ENCODE measurements at regions not wholly inside any gene's neighbourhood (a gene's known extent, or its start where the extent isn't known, plus 50 kb on each side); places are given as distances from the start of the nearest gene placed in this dataset.
A peak's percentile ranks its signal among the peaks of the same experiment; 100 is the strongest.

- H3K27me3 ChIP-seq (replicated peaks in 1 of 4; ENCODE audit: control extremely low read depth in 1 of 4, control insufficient read depth in 3 of 4, insufficient read depth in 4 of 4, low read length in 3 of 4), result no peaks in the 10 kb centered on the region
- no peak overlapping the region for H2AFZ ChIP-seq (ENCODE audit: insufficient read depth, low read depth, low read length, poor library complexity, severe bottlenecking)
- H3K27ac ChIP-seq (ENCODE audit: low read length in 2 of 2), result peak overlapping the region; percentile 46 to 82
- 58% methylated on average over 2 of the region's 6 CpGs for WGBS (ENCODE audit: insufficient coverage)
- Mint-ChIP-seq H3K27ac (peak overlapping the region; percentile 86), H3K9me3 (ENCODE audit: insufficient read depth) (no peaks in the 10 kb centered on the region), H3K4me3 (peak overlapping the region; percentile 66), H3K27me3 (no peaks in the 10 kb centered on the region), H3K4me1 (peaks cover 59% of the 10 kb centered on the region)
- intact Hi-C loops (cut with micrococcal nuclease), result no loop called here
- no peak overlapping the region for H3K4me3 ChIP-seq (ENCODE audit: control extremely low read depth in 1 of 5, extremely low read depth in 1 of 5, insufficient read depth in 1 of 5, low read depth in 2 of 5, low read length in 4 of 5)
- H4K20me1 ChIP-seq (ENCODE audit: control insufficient read depth, insufficient read depth, low read length, poor library complexity, severe bottlenecking), result no peaks in the 10 kb centered on the region
- ATAC-seq (ENCODE audit: low read depth), result no peak
- no peak overlapping the region for H3K9ac ChIP-seq (ENCODE audit: low read length)
- peaks cover 86% of the 10 kb centered on the region for H3K79me2 ChIP-seq (ENCODE audit: control insufficient read depth, insufficient read depth, low read length)
- no peak overlapping the region for H3K4me2 ChIP-seq (replicated peaks; ENCODE audit: low read depth, low read length, poor library complexity, severe bottlenecking)
- ChIA-PET POLR2A (no interaction called here), CTCF (no interaction called here)
- no peaks in the 10 kb centered on the region for H3K9me3 ChIP-seq (ENCODE audit: control extremely low read depth in 1 of 3, control insufficient read depth in 2 of 3, insufficient read depth in 1 of 3, low read length in 2 of 3)
- peaks cover 0 to 17% of the 10 kb centered on the region in 2 experiments for H3K36me3 ChIP-seq (replicated peaks in 1 of 2; ENCODE audit: control extremely low read depth in 1 of 2, control insufficient read depth in 1 of 2, extremely low read depth in 1 of 2, insufficient read depth in 2 of 2, low read length in 1 of 2)
- no peak for DNase-seq
- TF ChIP-seq CTCF (IDR thresholded peaks at IDR 0.05) (no peak), EZH2 (IDR thresholded peaks at IDR 0.05; ENCODE audit: borderline replicate concordance, insufficient read depth, low read depth, low read length, poor library complexity, severe bottlenecking) (no peak)
- H3K4me1 ChIP-seq (ENCODE audit: control insufficient read depth in 2 of 2, insufficient read depth in 2 of 2, low read length in 2 of 2), result peaks cover 46 to 52% of the 10 kb centered on the region in 2 donors
These were observed 55.2 kb downstream of the GARRE1 start for GRCh38 chr19:34309368-34310138.

DNA sequence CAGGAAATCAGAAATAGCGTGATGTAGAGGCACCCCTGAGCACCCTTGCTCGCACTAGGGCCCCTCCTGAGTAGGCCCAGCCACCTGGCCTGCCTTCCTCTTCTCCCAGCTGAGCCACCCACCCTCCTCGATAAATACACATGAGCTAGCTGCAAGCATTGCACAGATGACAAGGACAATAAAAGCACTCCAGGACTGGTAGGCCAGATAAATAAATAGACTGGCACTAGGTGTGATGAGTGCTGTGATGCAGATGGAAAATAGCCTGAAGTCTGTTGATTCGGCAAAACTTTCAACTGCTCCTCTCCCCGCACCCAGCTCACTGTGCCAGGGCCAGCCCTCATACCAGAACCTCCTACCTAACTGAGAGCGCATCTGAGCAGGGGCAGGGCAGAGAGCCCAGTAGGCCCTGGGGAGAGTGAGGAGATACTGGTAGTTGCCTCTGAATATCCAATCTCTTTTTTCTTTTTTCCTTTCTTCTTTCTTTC is 54.5 kb upstream of the GPI start:
- intact Hi-C loops (cut with micrococcal nuclease), result no loop called here
- WGBS (ENCODE audit: insufficient coverage), result 10% methylated on average over 2 of the region's 6 CpGs
- CTCF ChIA-PET, result interaction anchor here (1.1 kb wide), 1 partner anchor 16 kb away, joined by 3 read pairs; no protein-coding TSS in a partner anchor
- Histone ChIP-seq H3K4me3 (ENCODE audit: control extremely low read depth in 1 of 5, extremely low read depth in 1 of 5, insufficient read depth in 1 of 5, low read depth in 2 of 5, low read length in 4 of 5) (no peak overlapping the region), H3K4me1 (ENCODE audit: control insufficient read depth in 2 of 2, insufficient read depth in 2 of 2, low read length in 2 of 2) (peaks cover 55 to 62% of the 10 kb centered on the region in 2 donors), H3K27ac (ENCODE audit: low read length in 2 of 2) (peak overlapping the region; percentile 46 to 82), H3K36me3 (replicated peaks in 1 of 2; ENCODE audit: control extremely low read depth in 1 of 2, control insufficient read depth in 1 of 2, extremely low read depth in 1 of 2, insufficient read depth in 2 of 2, low read length in 1 of 2) (peaks cover 0 to 13% of the 10 kb centered on the region in 2 experiments), H3K4me2 (replicated peaks; ENCODE audit: low read depth, low read length, poor library complexity, severe bottlenecking) (peak overlapping the region; percentile 48), H2AFZ (ENCODE audit: insufficient read depth, low read depth, low read length, poor library complexity, severe bottlenecking) (peak overlapping the region; percentile 4), H3K9me3 (ENCODE audit: control extremely low read depth in 1 of 3, control insufficient read depth in 2 of 3, insufficient read depth in 1 of 3, low read length in 2 of 3) (no peaks in the 10 kb centered on the region), H4K20me1 (ENCODE audit: control insufficient read depth, insufficient read depth, low read length, poor library complexity, severe bottlenecking) (no peaks in the 10 kb centered on the region), H3K27me3 (replicated peaks in 1 of 4; ENCODE audit: control extremely low read depth in 1 of 4, control insufficient read depth in 3 of 4, insufficient read depth in 4 of 4, low read length in 3 of 4) (no peaks in the 10 kb centered on the region), H3K79me2 (ENCODE audit: control insufficient read depth, insufficient read depth, low read length) (peaks cover 80% of the 10 kb centered on the region), H3K9ac (ENCODE audit: low read length) (no peak overlapping the region)
- DNase-seq (peak; percentile 46), ATAC-seq (ENCODE audit: low read depth) (peak; percentile 53)
- Mint-ChIP-seq H3K4me1 (peaks cover 69% of the 10 kb centered on the region), H3K27me3 (no peaks in the 10 kb centered on the region), H3K4me3 (peak overlapping the region; percentile 42), H3K27ac (peak overlapping the region; percentile 86), H3K9me3 (ENCODE audit: insufficient read depth) (peaks cover 2% of the 10 kb centered on the region)
- POLR2A ChIA-PET, result no interaction called here
- TF ChIP-seq EZH2 (IDR thresholded peaks at IDR 0.05; ENCODE audit: borderline replicate concordance, insufficient read depth, low read depth, low read length, poor library complexity, severe bottlenecking), result no peak
- TF ChIP-seq CTCF (IDR thresholded peaks at IDR 0.05), result no peak

Data from B cell (primary cell).